OCI-LY1 (cell line): ENCODE measurements at regions not wholly inside any gene's neighbourhood (a gene's known extent, or its start where the extent isn't known, plus 50 kb on each side); places are given as distances from the start of the nearest gene placed in this dataset.

ENCODE experiments used
- CTCF ChIP-seq: fragments of 200-600 bp; sonication (generic), shearing (Covaris generic); IDR thresholded peaks from 2 replicates; pipeline ENCODE4 v1.5.1; 2017; ENCODE audit warnings: mild to moderate bottlenecking, antibody characterized with exemption, low read length, moderate library complexity, mixed read lengths
- EZH2 ChIP-seq: fragments of 200-600 bp; sonication (generic), shearing (Covaris generic); IDR thresholded peaks from 2 replicates; pipeline ENCODE4 v1.8.0; 2017; ENCODE audit warnings: borderline replicate concordance, mixed run types, mild to moderate bottlenecking, antibody characterized with exemption, low read length, moderate library complexity, mixed read lengths

GRCh38 chr2:120976501-120977307, 241.0 kb downstream of the GLI2 start:
- TF ChIP-seq EZH2 (no peak), CTCF (no peak)
